Left renal cortex interstitium (tissue), 4 donors: ENCODE measurements at regions not wholly inside any gene's neighbourhood (a gene's known extent, or its start where the extent isn't known, plus 50 kb on each side); places are given as distances from the start of the nearest gene placed in this dataset.
"Not testable (repeated sequence)": the region's sequence is repeated elsewhere in the genome, so short reads cannot be mapped to it uniquely, and the experiment has no call there.

Experiments used
- DNase-seq, 4 donors: peaks; one replicate each; pipeline ENCODE4 v3.0.0-alpha.2; 2013; ENCODE audit warnings: low read depth in 4 of 4, low spot score in 2 of 4, missing footprints in 1 of 4

GRCh38 chr20:23299673-23300050 lies 50.9 kb upstream of the NXT1 start:
- no peak for DNase-seq

GRCh38 chr20:23298926-23299672 lies 51.5 kb upstream of the NXT1 start:
- no peak for DNase-seq

- no peak for DNase-seq
These were observed 52.4 kb upstream of the NXT1 start for GRCh38 chr20:23298155-23298554.

- no peak for DNase-seq
These were observed 53.5 kb upstream of the NXT1 start for GRCh38 chr20:23296841-23297701.

- DNase-seq = no peak
These were observed 54.7 kb upstream of the NXT1 start for GRCh38 chr20:23295934-23296333.

GRCh38 chr20:23294671-23295070 lies 55.9 kb upstream of the NXT1 start:
- no peak for DNase-seq

- no peak for DNase-seq
These were observed 56.4 kb upstream of the NXT1 start for GRCh38 chr20:23294166-23294565.

- no peak for DNase-seq
These were observed 56.9 kb upstream of the NXT1 start for GRCh38 chr20:23293689-23294088.

- not testable (repeated sequence) for DNase-seq
These were observed 58.3 kb upstream of the NXT1 start for GRCh38 chr20:23292311-23292710.

- DNase-seq = no peak
These were observed 58.9 kb upstream of the NXT1 start for GRCh38 chr20:23291575-23292240.

GRCh38 chr20:23290761-23291574 lies 59.6 kb upstream of the NXT1 start:
- no peak for DNase-seq

GRCh38 chr20:23289724-23290395 lies 60.7 kb upstream of the NXT1 start:
- no peak for DNase-seq

GRCh38 chr20:23289249-23289648 lies 61.3 kb upstream of the NXT1 start:
- no peak for DNase-seq

- no peak for DNase-seq
These were observed 63.0 kb upstream of the NXT1 start for GRCh38 chr20:23287354-23288190.

GRCh38 chr20:23286346-23286745 lies 64.2 kb upstream of the NXT1 start:
- no peak for DNase-seq

- DNase-seq = no peak
These were observed 65.1 kb upstream of the NXT1 start for GRCh38 chr20:23285536-23285935.

GRCh38 chr20:23284009-23284408 lies 66.6 kb upstream of the NXT1 start:
- no peak for DNase-seq

- no peak for DNase-seq
These were observed 67.3 kb upstream of the NXT1 start for GRCh38 chr20:23283096-23283850.
